ENCODE measurements at regions not wholly inside any gene's neighbourhood (a gene's known extent, or its start where the extent isn't known, plus 50 kb on each side); places are given as distances from the start of the nearest gene placed in this dataset.

DNA sequence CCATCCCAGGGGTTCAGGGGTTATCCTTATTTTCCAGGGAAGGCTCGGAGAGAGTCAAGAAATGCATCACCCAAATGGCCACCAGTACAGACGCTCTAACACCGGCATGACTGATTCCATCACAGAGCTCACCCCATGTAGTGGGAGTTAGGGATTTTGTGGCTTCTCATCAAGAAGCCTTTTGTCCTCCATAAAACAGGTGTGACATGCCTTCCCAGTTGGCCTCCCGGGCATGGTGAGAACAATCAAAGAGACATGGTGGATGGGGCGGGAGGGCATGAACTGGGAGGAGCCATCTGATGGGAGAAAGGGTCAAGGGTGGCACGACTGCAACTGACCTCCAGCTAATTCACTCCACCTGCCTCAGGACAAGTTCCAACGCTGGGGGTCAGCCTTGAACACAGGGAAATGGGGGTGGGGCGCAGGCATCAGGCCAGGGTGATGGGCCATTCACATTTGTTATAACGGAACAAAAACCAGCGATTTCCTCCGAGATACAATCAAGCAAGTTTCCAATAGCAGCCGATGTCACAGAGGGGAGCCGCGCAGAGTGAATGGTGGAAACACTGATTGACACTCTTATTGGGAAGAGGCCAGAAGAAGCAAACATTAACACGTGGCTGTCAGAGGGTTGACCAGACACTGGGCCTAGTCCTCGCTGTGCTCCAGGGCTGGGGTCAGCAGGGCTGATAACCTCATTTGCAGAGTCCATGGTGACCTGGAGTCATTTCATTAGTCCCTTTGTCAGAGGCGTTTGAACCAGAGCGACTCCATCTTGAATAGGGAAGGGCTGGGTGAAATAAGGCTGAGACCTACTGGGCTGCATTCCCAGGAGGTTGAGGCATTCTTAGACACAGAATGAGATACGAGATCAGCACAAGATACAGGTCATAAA lies 80.5 kb upstream of the HPCAL1 start (continued):
- TF ChIP-seq, protein P1, sequence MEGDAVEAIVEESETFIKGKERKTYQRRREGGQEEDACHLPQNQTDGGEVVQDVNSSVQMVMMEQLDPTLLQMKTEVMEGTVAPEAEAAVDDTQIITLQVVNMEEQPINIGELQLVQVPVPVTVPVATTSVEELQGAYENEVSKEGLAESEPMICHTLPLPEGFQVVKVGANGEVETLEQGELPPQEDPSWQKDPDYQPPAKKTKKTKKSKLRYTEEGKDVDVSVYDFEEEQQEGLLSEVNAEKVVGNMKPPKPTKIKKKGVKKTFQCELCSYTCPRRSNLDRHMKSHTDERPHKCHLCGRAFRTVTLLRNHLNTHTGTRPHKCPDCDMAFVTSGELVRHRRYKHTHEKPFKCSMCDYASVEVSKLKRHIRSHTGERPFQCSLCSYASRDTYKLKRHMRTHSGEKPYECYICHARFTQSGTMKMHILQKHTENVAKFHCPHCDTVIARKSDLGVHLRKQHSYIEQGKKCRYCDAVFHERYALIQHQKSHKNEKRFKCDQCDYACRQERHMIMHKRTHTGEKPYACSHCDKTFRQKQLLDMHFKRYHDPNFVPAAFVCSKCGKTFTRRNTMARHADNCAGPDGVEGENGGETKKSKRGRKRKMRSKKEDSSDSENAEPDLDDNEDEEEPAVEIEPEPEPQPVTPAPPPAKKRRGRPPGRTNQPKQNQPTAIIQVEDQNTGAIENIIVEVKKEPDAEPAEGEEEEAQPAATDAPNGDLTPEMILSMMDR (IDR thresholded peaks at IDR 0.05 in 2 of 3, conservative IDR thresholded peaks at IDR 0.05 in 1 of 3; ENCODE audit: insufficient read depth in 2 of 3, low read depth in 1 of 3, low read length in 3 of 3): peak in 2 of 3 experiments; percentile 24; a peak in 1 of 6 replicates
- TF ChIP-seq, protein P2, sequence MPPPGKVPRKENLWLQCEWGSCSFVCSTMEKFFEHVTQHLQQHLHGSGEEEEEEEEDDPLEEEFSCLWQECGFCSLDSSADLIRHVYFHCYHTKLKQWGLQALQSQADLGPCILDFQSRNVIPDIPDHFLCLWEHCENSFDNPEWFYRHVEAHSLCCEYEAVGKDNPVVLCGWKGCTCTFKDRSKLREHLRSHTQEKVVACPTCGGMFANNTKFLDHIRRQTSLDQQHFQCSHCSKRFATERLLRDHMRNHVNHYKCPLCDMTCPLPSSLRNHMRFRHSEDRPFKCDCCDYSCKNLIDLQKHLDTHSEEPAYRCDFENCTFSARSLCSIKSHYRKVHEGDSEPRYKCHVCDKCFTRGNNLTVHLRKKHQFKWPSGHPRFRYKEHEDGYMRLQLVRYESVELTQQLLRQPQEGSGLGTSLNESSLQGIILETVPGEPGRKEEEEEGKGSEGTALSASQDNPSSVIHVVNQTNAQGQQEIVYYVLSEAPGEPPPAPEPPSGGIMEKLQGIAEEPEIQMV (tag; conservative IDR thresholded peaks at IDR 0.05; ENCODE audit: low read depth): peak; percentile 67; the same call in 1 of the 2 replicates
- no peak for TF ChIP-seq TAF15 (IDR thresholded peaks at IDR 0.05; ENCODE audit: low read depth, low read length)
- peak; percentile 82 for TF ChIP-seq ZNF766 (CRISPR knock-in tag; conservative IDR thresholded peaks at IDR 0.05)
- TF ChIP-seq, protein P3, sequence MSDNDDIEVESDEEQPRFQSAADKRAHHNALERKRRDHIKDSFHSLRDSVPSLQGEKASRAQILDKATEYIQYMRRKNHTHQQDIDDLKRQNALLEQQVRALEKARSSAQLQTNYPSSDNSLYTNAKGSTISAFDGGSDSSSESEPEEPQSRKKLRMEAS (CRISPR knock-in tag; IDR thresholded peaks at IDR 0.05): peak; percentile 39
- TF ChIP-seq SRSF1 (IDR thresholded peaks at IDR 0.05; ENCODE audit: low read depth, low read length): no peak

All from K562 (cell line).